GM12891 (cell line): ENCODE measurements at regions not wholly inside any gene's neighbourhood (a gene's known extent, or its start where the extent isn't known, plus 50 kb on each side); places are given as distances from the start of the nearest gene placed in this dataset.

ENCODE experiments used
- POLR2A ChIP-seq: IDR thresholded peaks from 2 replicates; pipeline ENCODE4 v1.6.1; 2011; ENCODE audit warnings: low read depth, low read length, control low read depth
- POLR2AphosphoS5 ChIP-seq: IDR thresholded peaks from 2 replicates; pipeline ENCODE4 v1.6.1; 2011; ENCODE audit warnings: low read depth, low read length, control low read depth
- POU2F2 ChIP-seq: IDR thresholded peaks from 2 replicates; pipeline ENCODE4 v1.6.1; 2011; ENCODE audit warnings: low read depth, mild to moderate bottlenecking, control low read depth, low read length, moderate library complexity
- TAF1 ChIP-seq: IDR thresholded peaks from 2 replicates; pipeline ENCODE4 v1.6.1; 2011; ENCODE audit warnings: low read depth, low read length, control low read depth

- TF ChIP-seq TAF1 (no peak), POLR2A (no peak), POLR2AphosphoS5 (no peak), POU2F2 (no peak)
These were observed 66.4 kb upstream of the ATXN1 start for GRCh38 chr6:16827627-16828026.
